KBM-7 (cell line): ENCODE measurements at regions not wholly inside any gene's neighbourhood (a gene's known extent, or its start where the extent isn't known, plus 50 kb on each side); places are given as distances from the start of the nearest gene placed in this dataset.

ENCODE experiments used
- DNase-seq: peaks from one replicate; pipeline ENCODE4 v3.0.0-alpha.2; 2015
- in situ Hi-C: fragments of 300-500 bp; cut with MboI; formaldehyde crosslinking; loops from 2 replicates; pipeline ENCODE4 v1.14.3; 2020; ENCODE audit warnings: low sequenced_read_pairs, low pct_unique_long_range_greater_than_20kb, mixed read lengths

DNA sequence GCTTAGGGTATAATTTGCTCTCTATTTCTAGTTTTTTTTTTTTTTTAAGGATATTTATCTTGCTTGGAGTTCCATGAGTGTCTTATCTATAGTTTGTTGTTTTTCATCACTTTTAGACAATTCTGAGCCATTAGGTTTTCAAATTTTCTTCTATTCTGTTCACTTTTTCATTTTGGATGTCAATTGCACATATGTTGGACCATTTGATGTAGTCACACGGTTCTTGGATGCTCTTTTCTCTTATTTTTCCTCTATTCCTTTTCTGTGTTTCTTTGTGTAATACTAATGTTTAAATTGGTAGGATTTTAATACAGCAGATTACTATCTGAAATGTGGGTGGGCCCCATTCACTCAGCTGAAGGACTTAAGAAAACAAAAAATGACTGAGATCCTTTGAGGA is 292.6 kb downstream of the CALCRL start:
- no peak for DNase-seq
- in situ Hi-C loops = no loop called here

GRCh38 chr2:187150670-187151069 is 297.4 kb downstream of the CALCRL start:
- no peak for DNase-seq
- in situ Hi-C loops = no loop called here

- in situ Hi-C loops = no loop called here
Observed at GRCh38 chr2:187148059-187148714, 299.2 kb upstream of the ZSWIM2 start.

GRCh38 chr2:187143537-187143936 is 294.6 kb upstream of the ZSWIM2 start:
- in situ Hi-C loops = no loop called here
- DNase-seq = no peak

More at GRCh38 chr2:187148059-187148714, 299.2 kb upstream of the ZSWIM2 start:
- no peak for DNase-seq

GRCh38 chr2:187139469-187139868 is 290.5 kb upstream of the ZSWIM2 start:
- in situ Hi-C loops = no loop called here
- no peak for DNase-seq

GRCh38 chr2:187138265-187138664 is 289.3 kb upstream of the ZSWIM2 start:
- in situ Hi-C loops = no loop called here
- DNase-seq = peak; percentile 32

DNA sequence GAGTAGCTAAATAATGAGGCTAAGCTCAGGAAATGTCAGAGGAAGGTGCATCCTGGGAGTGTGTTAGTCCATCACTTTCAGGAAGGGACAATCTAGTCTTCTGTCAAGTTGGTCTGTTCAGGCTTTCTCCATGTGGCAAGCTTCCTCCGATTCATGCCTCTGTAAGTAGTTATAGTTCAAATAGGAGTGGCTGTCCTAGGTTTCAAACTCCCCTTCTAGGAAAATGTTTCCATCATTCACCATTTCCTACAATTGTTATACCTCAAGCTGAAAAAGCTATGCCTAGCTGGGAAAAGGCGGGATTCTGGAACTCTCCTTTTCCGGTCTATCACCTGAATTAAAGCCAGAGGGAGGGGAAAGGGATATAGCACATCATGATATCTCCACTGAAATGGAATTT is 287.7 kb upstream of the ZSWIM2 start:
- no peak for DNase-seq
- in situ Hi-C loops = no loop called here

GRCh38 chr2:187134306-187134705 is 285.3 kb upstream of the ZSWIM2 start:
- in situ Hi-C loops = no loop called here
- no peak for DNase-seq

DNA sequence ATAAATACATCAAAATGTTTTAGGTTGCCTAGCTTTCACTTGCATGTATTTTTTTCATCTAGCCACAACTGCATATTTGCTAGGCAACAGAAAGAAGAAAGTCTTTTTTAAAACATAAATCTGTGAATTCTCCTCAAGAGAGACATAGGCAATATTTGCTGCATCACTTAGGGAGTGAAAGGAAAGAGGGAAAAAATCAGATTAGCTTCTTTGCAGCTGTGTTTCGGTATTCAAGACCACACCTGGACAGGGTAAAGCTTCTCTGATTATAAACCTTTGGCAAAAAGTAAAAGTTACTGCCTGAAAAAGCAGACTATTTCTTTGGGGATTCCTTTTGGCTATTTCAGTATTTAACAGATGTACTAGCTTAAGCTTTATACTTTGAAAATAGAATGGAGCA is 280.9 kb upstream of the ZSWIM2 start:
- in situ Hi-C loops = no loop called here
- DNase-seq = no peak

DNA sequence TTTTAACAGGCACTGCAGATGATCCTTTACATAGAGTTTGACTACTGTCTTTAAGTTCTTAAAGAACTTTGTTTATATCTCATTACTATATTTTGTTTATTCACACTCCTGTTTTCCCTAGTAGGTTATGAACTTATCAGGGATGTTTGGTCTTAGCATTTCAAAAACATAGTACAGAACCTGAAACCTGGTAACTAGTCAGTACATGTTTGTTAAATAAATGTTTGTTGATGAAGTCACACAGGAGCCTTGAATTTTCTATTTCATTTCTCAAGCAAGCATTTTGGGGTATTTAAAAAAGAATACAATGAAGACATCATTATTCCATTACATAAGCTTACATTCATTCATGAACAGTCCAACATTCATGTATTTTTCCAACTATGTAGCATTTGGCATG is 280.3 kb upstream of the ZSWIM2 start:
- in situ Hi-C loops = no loop called here

DNA sequence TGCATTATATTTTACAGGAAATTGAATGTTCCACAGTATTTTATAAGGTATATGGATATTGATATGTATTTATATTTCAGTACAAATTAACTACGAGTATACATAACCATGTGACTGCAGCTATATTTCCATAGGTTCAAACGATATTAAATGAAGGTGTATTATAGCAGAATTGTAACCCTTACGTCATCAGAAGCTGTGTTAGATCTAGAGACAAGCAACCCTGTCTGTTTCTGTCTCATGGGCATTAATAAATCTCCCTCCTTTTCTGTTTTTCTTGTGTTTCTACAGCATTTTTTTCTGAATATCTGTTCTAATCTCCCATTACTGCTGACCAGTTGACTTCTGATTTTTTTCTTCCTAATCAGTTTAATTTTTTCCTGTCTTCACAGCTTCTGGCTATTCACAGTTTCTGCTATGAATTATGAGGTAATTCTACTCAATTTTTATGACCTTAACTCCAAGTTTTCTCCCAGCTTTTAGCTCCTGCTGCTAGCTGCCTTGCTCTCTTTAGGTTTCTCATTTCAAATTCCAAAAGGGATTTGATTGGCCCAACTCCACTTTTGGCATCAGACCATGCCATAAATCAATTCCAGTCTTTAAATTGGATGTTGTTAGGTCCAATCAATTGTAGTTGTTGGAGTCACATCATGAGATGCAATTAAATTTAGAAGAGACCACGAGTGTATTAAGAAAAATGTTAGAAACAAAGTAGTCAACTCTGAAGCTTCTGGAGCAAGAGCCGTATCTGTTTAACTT is 277.5 kb upstream of the ZSWIM2 start:
- DNase-seq = no peak
- in situ Hi-C loops = no loop called here

More for the DNA sequence above, 280.3 kb upstream of the ZSWIM2 start:
- no peak for DNase-seq

DNA sequence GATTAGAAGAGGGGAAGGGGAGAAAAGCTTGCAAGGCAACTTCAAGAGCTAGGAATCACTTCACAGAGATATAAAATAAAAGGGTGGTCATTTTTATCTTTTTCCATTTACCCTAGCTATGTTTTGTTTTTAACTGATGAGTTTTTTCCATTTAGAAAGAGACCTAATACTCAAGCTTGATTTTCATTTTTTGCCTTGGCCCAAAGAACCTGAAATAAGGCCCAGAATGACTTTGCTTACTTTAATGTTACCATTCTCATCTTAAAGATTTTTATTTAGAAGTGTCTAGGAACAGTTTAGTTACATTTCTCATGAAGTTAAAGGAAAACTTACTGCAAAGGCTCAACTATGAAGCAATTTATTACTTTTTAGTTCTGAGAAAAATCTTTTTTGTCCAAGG is 276.3 kb upstream of the ZSWIM2 start:
- in situ Hi-C loops = no loop called here
- DNase-seq = no peak

GRCh38 chr2:187124529-187124928 is 275.6 kb upstream of the ZSWIM2 start:
- no peak for DNase-seq
- in situ Hi-C loops = no loop called here

DNA sequence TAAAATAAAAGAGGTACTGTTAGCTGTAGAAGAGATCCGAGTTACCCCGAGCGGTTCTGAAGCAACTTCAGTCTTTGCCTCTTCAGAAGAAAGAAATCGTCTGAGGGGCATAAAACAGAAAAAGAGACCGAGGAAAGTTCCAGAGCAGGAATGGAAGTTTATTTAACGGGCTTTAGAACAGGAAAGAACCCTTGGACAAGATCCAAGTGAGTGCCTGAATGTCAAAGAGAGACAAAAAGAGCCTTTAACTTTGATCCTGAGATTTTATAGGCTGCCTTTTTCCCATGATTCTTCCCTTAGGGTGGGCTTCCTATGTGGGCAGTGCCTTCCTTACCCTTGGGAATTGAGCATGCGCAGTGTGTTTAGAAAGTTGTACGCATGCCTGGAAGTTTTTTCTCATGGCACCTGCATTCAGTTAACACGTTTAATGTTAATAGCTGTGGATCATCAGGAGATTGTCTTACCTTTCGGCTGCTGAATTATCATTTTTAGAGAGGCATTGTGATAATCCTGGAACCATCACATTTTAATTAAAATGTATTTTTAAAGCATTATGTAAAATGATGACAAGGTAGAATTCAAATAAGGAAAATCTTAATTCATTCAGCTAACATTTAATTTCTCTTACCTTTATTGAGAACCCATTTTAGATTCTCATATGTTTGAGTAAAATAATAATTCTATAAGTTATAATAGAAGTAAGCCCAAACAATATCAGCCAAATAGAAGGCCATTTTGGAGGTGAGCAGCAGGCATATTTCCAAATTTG is 269.5 kb upstream of the ZSWIM2 start:
- no peak for DNase-seq
- in situ Hi-C loops = no loop called here

- in situ Hi-C loops = no loop called here
- no peak for DNase-seq
Observed at GRCh38 chr2:187117483-187117882, 268.5 kb upstream of the ZSWIM2 start.

- in situ Hi-C loops = no loop called here
- no peak for DNase-seq
Observed at GRCh38 chr2:187115627-187116026, 266.7 kb upstream of the ZSWIM2 start.

- DNase-seq = no peak
- in situ Hi-C loops = no loop called here
Observed at GRCh38 chr2:187107001-187107400, 258.0 kb upstream of the ZSWIM2 start.

DNA sequence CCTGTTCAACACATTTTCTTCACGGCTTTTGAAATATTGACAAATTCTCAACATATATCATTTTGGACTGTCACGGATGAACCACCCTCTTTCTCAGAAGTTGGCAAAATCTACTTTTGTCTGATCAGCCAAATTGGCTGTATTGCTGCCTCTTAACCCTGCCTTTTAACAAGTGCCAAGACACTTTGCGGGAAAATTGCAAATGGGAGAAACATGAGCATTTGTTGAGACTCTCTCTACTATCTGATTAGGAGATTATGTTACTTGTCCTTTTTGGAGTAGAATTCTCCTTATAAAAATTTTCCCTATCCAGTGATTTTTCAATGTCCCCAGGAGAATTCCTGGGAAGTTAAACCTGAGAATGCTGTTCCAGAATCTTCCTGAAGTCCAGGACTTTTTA is 256.2 kb upstream of the ZSWIM2 start:
- in situ Hi-C loops = no loop called here

DNA sequence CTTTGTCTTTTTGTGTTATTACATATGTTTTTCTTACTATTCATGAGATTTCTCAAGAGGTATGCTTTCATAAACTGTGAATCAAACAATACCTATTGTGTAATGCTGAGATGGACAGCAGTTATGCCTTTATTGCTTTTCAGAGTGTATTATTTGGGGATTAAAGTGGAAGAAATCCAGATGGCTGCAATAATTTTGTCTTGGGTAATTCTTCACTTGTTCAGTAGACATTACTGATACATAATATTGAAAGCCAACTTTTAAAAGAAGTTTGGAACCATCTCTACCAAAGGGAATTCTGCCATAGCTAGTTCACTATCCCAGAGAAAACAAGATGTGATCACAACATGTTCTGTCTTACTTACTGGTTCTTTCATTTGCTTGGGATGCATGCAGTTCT is 253.4 kb upstream of the ZSWIM2 start:
- in situ Hi-C loops = no loop called here

More for the DNA sequence above, 256.2 kb upstream of the ZSWIM2 start:
- no peak for DNase-seq

GRCh38 chr2:187098154-187098553 is 249.2 kb upstream of the ZSWIM2 start:
- in situ Hi-C loops = no loop called here
- DNase-seq = no peak

More for the DNA sequence above, 253.4 kb upstream of the ZSWIM2 start:
- DNase-seq = no peak
